ENCODE measurements at regions not wholly inside any gene's neighbourhood (a gene's known extent, or its start where the extent isn't known, plus 50 kb on each side); places are given as distances from the start of the nearest gene placed in this dataset.

- no peaks in the 10 kb centered on the region for H3K9me3 ChIP-seq (ENCODE audit: control insufficient read depth, insufficient read depth, low read depth, low read length)
- ChIA-PET CTCF (interaction anchor here (0.6 kb wide), 1 partner anchor 43 kb away, joined by 3 read pairs; no protein-coding TSS in a partner anchor), POLR2A (no interaction called here)
- 0 out of 2 replicates have a peak, but pooled peaks have one; percentile 17 for TF ChIP-seq ZIC2 (tag by site-specific recombination; IDR thresholded peaks at IDR 0.05)
- no peak for TF ChIP-seq OSR2 (tag by site-specific recombination; IDR thresholded peaks at IDR 0.05)
- H3K36me3 ChIP-seq (ENCODE audit: control insufficient read depth in 2 of 2, insufficient read depth in 1 of 2, low read length in 2 of 2) = no peaks in the 10 kb centered on the region
- H3K4me1 ChIP-seq (ENCODE audit: control insufficient read depth, insufficient read depth, low read length) = no peaks in the 10 kb centered on the region; the same call in 1 of the 2 replicates
- no peak overlapping the region for H3K4me3 ChIP-seq (ENCODE audit: low read depth, low read length)
- no peak overlapping the region for H3K27ac ChIP-seq (ENCODE audit: extremely low read depth, low read depth, low read length)
Observed at GRCh38 chr9:89684218-89684617, 79.4 kb downstream of the GADD45G start.

DNA sequence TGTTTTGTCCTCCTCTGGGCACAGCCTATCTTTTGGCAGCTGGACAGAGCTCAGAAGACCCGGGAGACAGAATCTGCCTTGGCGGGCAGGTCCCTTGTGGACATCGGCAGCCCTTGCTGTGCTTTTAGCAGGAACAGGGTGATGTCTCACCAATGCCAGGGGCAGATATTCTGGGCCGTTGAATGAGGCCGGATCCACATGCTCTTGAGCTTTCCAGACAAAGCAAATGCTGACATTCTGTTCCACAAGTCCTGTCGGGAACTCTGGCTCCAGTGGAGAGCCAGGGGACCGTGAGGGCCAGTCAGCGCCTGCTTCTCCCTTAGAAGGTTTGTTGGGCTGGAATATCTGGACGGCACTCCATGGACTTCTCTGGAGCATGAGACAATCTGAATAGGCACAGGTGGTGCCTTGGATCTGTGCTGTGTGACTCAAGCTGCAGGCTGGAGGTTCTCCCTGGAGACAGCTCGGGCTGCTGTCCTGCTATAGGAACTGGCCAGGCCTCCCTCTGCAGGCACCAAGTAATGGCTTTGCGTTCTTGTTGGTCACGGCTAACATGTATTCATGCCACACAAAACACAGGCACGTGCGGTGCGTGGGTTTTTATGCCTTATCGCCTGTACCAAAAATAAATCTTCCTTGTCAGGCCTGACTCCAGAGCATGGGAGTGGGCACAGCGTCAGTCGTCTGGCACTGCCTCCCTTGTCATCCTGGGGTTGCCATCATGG lies 80.3 kb downstream of the GADD45G start:
- POLR2A ChIA-PET = no interaction called here
- TF ChIP-seq ZNF621 (tag by site-specific recombination; IDR thresholded peaks at IDR 0.05) = no peak
- no peak for TF ChIP-seq ZNF48 (tag by site-specific recombination; IDR thresholded peaks at IDR 0.05)
- CTCF ChIA-PET = no interaction called here
- no peaks in the 10 kb centered on the region; the same call in 1 of the 2 replicates for H3K4me1 ChIP-seq (ENCODE audit: control insufficient read depth, insufficient read depth, low read length)
- no peak overlapping the region for H3K4me3 ChIP-seq (ENCODE audit: low read depth, low read length)
- no peaks in the 10 kb centered on the region for H3K9me3 ChIP-seq (ENCODE audit: control insufficient read depth, insufficient read depth, low read depth, low read length)
- no peak overlapping the region for H3K27ac ChIP-seq (ENCODE audit: extremely low read depth, low read depth, low read length)
- no peaks in the 10 kb centered on the region for H3K36me3 ChIP-seq (ENCODE audit: control insufficient read depth in 2 of 2, insufficient read depth in 1 of 2, low read length in 2 of 2)

DNA sequence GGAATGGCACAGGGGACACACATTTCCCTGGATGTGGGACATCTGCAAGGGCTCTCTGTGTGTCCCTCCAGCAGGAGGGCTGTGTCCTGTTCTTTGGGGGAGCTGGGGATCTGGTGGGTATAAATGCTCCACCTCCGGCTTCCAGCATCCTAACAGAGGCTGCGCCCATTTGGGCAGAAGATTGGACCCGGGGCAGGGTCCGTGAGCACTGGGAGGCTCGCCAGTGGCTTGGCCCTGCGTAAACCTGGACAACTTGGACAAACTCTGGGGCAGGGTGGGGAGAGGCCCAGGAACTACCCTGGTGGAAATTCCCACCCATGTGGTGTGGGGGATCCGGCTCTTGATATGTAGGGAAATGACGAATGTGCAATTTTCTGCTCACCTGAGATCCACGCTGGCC lies 80.9 kb downstream of the GADD45G start:
- Histone ChIP-seq H3K4me1 (ENCODE audit: control insufficient read depth, insufficient read depth, low read length) (no peaks in the 10 kb centered on the region; the same call in 1 of the 2 replicates), H3K36me3 (ENCODE audit: control insufficient read depth in 2 of 2, insufficient read depth in 1 of 2, low read length in 2 of 2) (no peaks in the 10 kb centered on the region), H3K9me3 (ENCODE audit: control insufficient read depth, insufficient read depth, low read depth, low read length) (no peaks in the 10 kb centered on the region), H3K27ac (ENCODE audit: extremely low read depth, low read depth, low read length) (no peak overlapping the region), H3K4me3 (ENCODE audit: low read depth, low read length) (no peak overlapping the region)
- no peak for TF ChIP-seq ZNF585B (tag by site-specific recombination; IDR thresholded peaks at IDR 0.05)
- ChIA-PET POLR2A (interaction anchor here (0.6 kb wide), 1 partner anchor 695 kb away, joined by 3 read pairs; the partner anchor contains the start of gene S1PR3), CTCF (no interaction called here)

DNA sequence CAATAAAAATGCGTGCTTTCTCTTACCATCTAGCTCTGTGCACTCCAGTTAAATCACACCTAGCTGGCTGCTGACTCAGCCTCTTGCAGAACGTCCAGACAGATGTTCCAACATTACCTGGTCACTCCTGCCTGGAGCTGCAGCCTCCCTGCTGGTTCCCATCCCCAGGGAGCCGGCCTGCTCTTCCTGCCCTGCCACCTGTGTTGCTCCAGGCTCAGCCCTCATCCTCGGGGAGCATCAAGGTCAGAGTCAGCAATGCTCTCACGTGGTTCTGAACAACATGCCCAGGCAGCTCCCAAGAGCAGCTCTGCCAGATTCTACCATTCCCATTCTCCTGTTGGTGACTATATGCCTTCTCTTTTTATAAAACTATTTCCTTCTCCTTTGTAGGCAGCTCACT lies 81.3 kb downstream of the GADD45G start:
- TF ChIP-seq, protein P1, sequence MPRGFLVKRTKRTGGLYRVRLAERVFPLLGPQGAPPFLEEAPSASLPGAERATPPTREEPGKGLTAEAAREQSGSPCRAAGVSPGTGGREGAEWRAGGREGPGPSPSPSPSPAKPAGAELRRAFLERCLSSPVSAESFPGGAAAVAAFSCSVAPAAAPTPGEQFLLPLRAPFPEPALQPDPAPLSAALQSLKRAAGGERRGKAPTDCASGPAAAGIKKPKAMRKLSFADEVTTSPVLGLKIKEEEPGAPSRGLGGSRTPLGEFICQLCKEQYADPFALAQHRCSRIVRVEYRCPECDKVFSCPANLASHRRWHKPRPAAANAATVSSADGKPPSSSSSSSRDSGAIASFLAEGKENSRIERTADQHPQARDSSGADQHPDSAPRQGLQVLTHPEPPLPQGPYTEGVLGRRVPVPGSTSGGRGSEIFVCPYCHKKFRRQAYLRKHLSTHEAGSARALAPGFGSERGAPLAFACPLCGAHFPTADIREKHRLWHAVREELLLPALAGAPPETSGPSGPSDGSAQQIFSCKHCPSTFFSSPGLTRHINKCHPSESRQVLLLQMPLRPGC (tag by site-specific recombination; IDR thresholded peaks at IDR 0.05) = no peak
- TF ChIP-seq ZIC2 (tag by site-specific recombination; IDR thresholded peaks at IDR 0.05) (peak; percentile 49), ZNF707 (tag by site-specific recombination; IDR thresholded peaks at IDR 0.05) (no peak), ZNF621 (tag by site-specific recombination; IDR thresholded peaks at IDR 0.05) (no peak)
- H3K4me1 ChIP-seq (ENCODE audit: control insufficient read depth, insufficient read depth, low read length) = no peaks in the 10 kb centered on the region; the same call in 1 of the 2 replicates
- no peaks in the 10 kb centered on the region for H3K36me3 ChIP-seq (ENCODE audit: control insufficient read depth in 2 of 2, insufficient read depth in 1 of 2, low read length in 2 of 2)
- CTCF ChIA-PET = interaction anchor here (0.6 to 0.8 kb wide), 2 partner anchors 137 to 414 kb away, joined by 3 to 4 read pairs; no protein-coding TSS in a partner anchor
- POLR2A ChIA-PET = interaction anchor here (0.6 kb wide), 1 partner anchor 695 kb away, joined by 3 read pairs; the partner anchor contains the start of gene S1PR3
- H3K9me3 ChIP-seq (ENCODE audit: control insufficient read depth, insufficient read depth, low read depth, low read length) = no peaks in the 10 kb centered on the region
- H3K4me3 ChIP-seq (ENCODE audit: low read depth, low read length) = no peak overlapping the region
- H3K27ac ChIP-seq (ENCODE audit: extremely low read depth, low read depth, low read length) = no peak overlapping the region

DNA sequence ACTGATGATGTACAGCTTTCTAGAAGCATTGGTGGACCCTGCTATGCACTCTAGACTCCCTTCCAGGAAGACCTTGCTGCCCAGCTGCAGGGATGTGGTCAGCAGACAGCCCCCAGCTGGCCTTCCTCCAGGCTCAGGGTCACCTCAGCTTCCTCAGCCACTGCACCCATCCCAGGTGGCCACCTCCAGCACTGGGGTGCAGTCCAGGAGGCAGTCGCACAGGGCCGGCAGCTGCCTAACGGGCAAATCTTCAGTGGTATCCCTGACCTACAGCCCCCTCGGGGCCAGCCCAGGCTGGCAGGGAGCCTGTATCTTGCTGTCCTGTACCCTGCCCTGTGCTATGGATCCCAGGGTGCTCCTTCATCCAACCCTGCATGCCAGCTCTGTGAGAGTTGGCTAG lies 81.8 kb downstream of the GADD45G start:
- no peak for TF ChIP-seq ZNF785 (tag by site-specific recombination; IDR thresholded peaks at IDR 0.05)
- TF ChIP-seq ZNF214 (tag by site-specific recombination; IDR thresholded peaks at IDR 0.05; ENCODE audit: borderline replicate concordance) = no peak
- TF ChIP-seq ZNF585B (tag by site-specific recombination; IDR thresholded peaks at IDR 0.05) = no peak
- no peak for TF ChIP-seq MEIS1 (CRISPR knock-in tag; IDR thresholded peaks at IDR 0.05; ENCODE audit: borderline replicate concordance)
- no peak for TF ChIP-seq ZNF518A (tag by site-specific recombination; conservative IDR thresholded peaks at IDR 0.05; ENCODE audit: low read depth)
- no peak for TF ChIP-seq ZNF18 (tag by site-specific recombination; IDR thresholded peaks at IDR 0.05)
- no peak for TF ChIP-seq TRIM28 (IDR thresholded peaks at IDR 0.05; ENCODE audit: borderline replicate concordance, low read length)
- ChIA-PET POLR2A (no interaction called here), CTCF (interaction anchor here (0.6 to 0.8 kb wide), 2 partner anchors 138 to 413 kb away, joined by 3 to 4 read pairs; no protein-coding TSS in a partner anchor)
- Histone ChIP-seq H3K36me3 (ENCODE audit: control insufficient read depth in 2 of 2, insufficient read depth in 1 of 2, low read length in 2 of 2) (no peaks in the 10 kb centered on the region), H3K4me1 (ENCODE audit: control insufficient read depth, insufficient read depth, low read length) (no peaks in the 10 kb centered on the region; the same call in 1 of the 2 replicates), H3K27ac (ENCODE audit: extremely low read depth, low read depth, low read length) (peak overlapping the region; percentile 46; the same call in 1 of the 2 replicates), H3K9me3 (ENCODE audit: control insufficient read depth, insufficient read depth, low read depth, low read length) (no peaks in the 10 kb centered on the region), H3K4me3 (ENCODE audit: low read depth, low read length) (no peak overlapping the region)
